BJ (cell line): ENCODE measurements at regions not wholly inside any gene's neighbourhood (a gene's known extent, or its start where the extent isn't known, plus 50 kb on each side); places are given as distances from the start of the nearest gene placed in this dataset.

Experiments used
- CTCF ChIA-PET: fragments of 350-600 bp; formaldehyde crosslinking; extraction: SDS; loops from one replicate; lab custom pipeline; 2021; ENCODE audit warnings: antibody characterized with exemption, inconsistent platforms; lab: Yijun Ruan, JAX
- POLR2A ChIA-PET: fragments of 300-600 bp; sonication (Branson Sonifier 250); formaldehyde crosslinking; extraction: SDS; loops from one replicate; lab custom pipeline; 2021; ENCODE audit warnings: antibody characterized with exemption; lab: Charles Lee
- DNase-seq: peaks from one replicate; pipeline ENCODE4 v3.0.0-alpha.2; 2011; ENCODE audit warnings: low read depth
- H3K27me3 ChIP-seq: 2 replicates; pipeline ENCODE4 v1.6.0; 2011; ENCODE audit warnings: low read length; ENCODE audit not compliant: control insufficient read depth, insufficient read depth
- H3K36me3 ChIP-seq: 2 replicates; pipeline ENCODE4 v1.5.1; 2011; ENCODE audit warnings: low read length; ENCODE audit not compliant: control insufficient read depth, insufficient read depth
- H3K4me3 ChIP-seq: 2 replicates; pipeline ENCODE4 v1.5.1; 2011; ENCODE audit warnings: low read depth, mild to moderate bottlenecking, control low read depth, low read length
- TF ChIP-seq, protein P1 (sequence below): IDR thresholded peaks from 2 replicates; pipeline ENCODE4 v1.5.1; 2011; ENCODE audit warnings: low read depth, mild to moderate bottlenecking, control low read depth, inconsistent platforms, low read length, moderate library complexity; ENCODE audit not compliant: insufficient read depth

DNA sequence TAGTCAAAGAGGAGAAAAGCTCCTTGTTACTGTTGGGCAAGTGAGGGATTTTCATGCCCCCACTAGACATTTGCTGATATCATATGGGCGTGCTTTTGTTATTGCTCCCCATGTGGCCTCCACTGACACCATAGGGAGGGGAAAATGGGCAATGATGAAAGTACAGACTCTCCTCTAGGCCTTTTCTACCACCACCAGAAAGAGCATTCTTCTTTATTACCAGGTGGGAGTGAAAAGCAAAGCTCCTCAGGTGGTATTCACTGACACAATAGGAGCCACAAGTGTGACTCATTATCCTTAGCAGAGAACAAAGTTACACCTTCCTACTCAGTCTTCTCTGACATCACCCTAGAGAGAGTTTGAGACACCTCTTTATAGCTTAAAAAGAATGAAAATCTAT lies 667.1 kb downstream of the LTN1 start:
- no peaks in the 10 kb centered on the region for H3K36me3 ChIP-seq
- H3K4me3 ChIP-seq = no peak overlapping the region
- ChIA-PET POLR2A (no interaction called here), CTCF (interaction anchor here (0.8 kb wide), 2 partner anchors 12 to 272 kb away, joined by 3 read pairs; no protein-coding TSS in a partner anchor)
- DNase-seq = no peak
- no peaks in the 10 kb centered on the region for H3K27me3 ChIP-seq
- TF ChIP-seq, protein P1, sequence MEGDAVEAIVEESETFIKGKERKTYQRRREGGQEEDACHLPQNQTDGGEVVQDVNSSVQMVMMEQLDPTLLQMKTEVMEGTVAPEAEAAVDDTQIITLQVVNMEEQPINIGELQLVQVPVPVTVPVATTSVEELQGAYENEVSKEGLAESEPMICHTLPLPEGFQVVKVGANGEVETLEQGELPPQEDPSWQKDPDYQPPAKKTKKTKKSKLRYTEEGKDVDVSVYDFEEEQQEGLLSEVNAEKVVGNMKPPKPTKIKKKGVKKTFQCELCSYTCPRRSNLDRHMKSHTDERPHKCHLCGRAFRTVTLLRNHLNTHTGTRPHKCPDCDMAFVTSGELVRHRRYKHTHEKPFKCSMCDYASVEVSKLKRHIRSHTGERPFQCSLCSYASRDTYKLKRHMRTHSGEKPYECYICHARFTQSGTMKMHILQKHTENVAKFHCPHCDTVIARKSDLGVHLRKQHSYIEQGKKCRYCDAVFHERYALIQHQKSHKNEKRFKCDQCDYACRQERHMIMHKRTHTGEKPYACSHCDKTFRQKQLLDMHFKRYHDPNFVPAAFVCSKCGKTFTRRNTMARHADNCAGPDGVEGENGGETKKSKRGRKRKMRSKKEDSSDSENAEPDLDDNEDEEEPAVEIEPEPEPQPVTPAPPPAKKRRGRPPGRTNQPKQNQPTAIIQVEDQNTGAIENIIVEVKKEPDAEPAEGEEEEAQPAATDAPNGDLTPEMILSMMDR = no peak

DNA sequence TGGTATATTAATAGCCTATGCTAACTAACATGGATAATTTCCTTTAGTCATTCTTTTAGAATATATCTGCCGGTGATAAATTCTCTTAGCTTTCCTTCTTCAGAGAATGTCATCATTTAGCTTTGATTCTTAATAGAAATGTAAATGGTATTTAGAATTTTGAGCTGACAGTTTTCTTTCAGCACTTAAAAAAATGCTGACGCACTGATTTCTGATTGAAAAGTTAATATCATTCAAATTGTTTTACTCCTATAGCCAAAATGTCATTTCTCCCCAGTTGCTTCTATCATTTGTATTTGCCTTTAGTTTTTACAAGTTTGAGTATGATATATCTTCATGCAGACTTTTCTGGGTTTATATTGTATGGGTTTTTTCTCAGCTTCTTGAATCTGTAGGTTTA lies 668.0 kb downstream of the LTN1 start:
- Histone ChIP-seq H3K36me3 (no peaks in the 10 kb centered on the region), H3K27me3 (no peaks in the 10 kb centered on the region), H3K4me3 (no peak overlapping the region)
- DNase-seq = no peak
- ChIA-PET CTCF (no interaction called here), POLR2A (interaction anchor here (0.7 kb wide), 1 partner anchor 397 kb away, joined by 5 read pairs; no protein-coding TSS in a partner anchor)
- TF ChIP-seq, protein P1 = no peak

DNA sequence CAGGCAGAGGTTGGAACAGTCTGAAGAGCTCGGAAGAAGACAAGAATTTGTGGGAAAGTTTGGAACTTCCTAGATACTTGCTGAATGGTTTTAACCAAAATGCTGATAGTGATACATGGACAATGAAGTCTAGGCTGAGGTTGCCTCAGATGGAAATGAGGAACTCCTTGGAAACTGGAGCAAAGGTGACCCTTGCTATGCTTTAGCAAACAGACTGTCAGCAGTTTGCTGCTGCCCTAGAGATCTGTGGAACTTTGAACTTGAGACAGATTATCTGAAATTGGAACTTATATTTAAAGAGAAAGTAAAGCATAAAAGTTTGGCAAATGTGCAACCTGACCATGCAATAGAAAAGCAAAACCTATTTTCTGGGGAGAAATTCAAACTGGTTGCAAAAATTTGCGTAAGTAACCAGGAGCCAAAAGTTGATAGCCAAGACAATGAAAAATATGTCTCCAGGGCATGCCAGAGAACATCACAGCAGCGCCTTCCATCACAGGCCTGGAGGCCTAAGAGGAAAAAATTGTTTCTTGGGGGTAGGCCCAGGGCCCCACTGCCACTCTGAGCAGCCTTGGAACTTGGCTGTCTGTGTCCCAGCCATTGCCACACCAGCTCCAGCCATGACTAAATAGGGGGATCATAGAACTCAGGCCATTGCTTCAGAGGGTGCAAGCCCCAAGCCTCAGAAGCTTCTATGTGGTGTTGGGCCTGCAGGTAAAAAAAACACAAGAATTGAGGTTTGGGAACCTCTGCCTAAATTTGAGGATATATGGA lies 675.3 kb downstream of the LTN1 start:
- Histone ChIP-seq H3K4me3 (no peak overlapping the region), H3K27me3 (no peaks in the 10 kb centered on the region), H3K36me3 (no peaks in the 10 kb centered on the region)
- ChIA-PET CTCF (interaction anchor here (1.3 kb wide), 1 partner anchor 9 kb away, joined by 4 read pairs; no protein-coding TSS in a partner anchor), POLR2A (no interaction called here)
- DNase-seq = no peak
- TF ChIP-seq, protein P1 = no peak

DNA sequence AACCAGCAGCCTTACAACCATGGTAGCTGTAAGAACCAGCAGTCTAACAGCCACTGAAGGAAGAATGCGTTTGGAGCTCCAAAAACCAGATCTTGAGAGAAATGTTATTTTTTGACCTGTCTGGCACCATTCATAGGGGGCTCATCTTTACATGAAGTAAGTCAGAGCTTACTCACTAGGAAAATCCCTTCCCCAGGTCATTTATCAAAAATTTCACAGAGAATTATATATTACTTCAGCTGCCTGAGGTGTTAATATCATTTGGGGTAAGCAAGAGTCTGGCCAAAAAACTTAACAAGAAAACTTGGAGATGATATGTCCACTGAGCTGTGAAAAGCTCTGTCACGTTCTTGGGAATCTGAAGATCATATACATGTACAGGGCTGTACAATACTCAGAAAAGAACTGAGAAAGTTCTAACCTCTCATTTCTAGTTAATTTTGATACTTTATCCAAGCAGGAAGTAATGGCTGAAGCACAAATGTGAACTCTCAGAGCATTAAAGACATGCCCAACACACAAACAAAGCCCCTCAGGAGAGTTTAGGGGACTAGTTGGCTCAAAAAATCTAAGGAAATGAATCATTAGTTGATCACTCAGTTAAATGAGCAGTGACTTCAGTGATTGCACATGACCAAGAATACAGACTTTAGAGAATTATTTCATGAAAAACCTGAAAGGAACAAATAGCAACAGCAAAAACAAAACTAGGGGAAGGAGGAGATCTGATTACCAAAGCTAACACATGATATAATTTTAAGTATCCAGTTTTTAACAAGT lies 681.1 kb downstream of the LTN1 start:
- TF ChIP-seq, protein P1 = no peak
- ChIA-PET POLR2A (no interaction called here), CTCF (interaction anchor here (0.7 kb wide), 1 partner anchor 15 kb away, joined by 3 read pairs; no protein-coding TSS in a partner anchor)
- Histone ChIP-seq H3K4me3 (no peak overlapping the region), H3K36me3 (no peaks in the 10 kb centered on the region), H3K27me3 (no peaks in the 10 kb centered on the region)
- DNase-seq = no peak

DNA sequence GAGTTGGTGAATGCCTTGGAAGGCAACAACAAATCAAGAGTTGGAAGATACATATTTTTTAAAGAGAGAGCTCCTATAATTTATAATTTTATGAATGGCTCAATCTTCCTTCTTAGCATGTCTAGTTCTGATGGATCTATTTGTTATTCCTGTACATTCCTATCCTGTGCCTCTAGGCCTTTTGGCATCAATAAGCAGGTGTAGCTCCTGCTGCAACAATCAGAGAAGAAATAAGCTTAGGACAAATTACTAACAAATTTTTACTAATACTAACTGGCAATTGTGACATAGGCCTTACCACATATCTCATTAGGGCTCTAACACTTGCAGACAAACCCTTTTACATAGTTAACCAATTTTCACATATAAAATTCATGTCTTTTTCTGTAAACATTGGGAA lies 682.0 kb downstream of the LTN1 start:
- POLR2A ChIA-PET = no interaction called here
- TF ChIP-seq, protein P1 = no peak
- no peak overlapping the region for H3K4me3 ChIP-seq
- no peak for DNase-seq
- CTCF ChIA-PET = no interaction called here
- H3K36me3 ChIP-seq = no peaks in the 10 kb centered on the region
- no peaks in the 10 kb centered on the region for H3K27me3 ChIP-seq
